ENCODE measurements at regions not wholly inside any gene's neighbourhood (a gene's known extent, or its start where the extent isn't known, plus 50 kb on each side); places are given as distances from the start of the nearest gene placed in this dataset.
"Not testable (repeated sequence)": the region's sequence is repeated elsewhere in the genome, so short reads cannot be mapped to it uniquely, and the experiment has no call there.

DNA sequence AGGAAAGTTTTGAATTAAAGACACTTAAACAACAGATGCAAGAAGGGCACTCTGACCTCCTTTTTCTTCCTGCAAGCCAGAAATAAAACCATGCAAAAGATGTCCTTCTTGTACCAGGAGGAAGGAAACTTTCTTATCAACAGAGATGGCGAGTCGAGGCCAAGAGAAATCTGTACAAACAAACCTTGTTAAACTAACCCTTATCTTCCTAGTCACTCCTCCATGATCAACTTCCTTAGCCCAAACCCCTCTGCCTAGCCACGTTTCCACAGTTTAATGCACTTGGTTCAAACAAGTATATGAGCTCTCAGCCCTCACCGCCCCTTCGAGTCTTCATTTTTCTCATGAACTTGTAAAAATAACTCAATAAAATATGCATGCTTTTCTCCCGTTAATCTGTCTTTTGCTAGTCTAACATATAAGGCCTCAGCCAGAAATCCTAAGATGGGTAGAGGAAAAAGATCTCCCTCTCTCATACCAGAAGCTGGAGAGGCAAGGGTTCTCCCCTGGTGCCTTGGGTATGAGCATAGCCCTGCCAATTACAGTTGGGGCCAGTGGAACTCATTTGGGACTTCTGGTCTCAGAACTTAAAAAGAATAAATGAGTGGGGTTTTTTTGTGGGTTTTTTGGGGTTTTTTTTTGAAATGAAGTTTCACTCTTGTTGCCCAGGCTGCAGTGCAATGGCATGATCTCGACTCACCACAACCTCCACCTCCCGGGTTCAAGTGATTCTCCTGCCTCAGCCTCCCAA is 141.7 kb upstream of the SOD1 start:
- Histone ChIP-seq H3K4me2 (ENCODE audit: low read length) (no peak overlapping the region), H3K27ac (ENCODE audit: low read depth, low read length, poor library complexity, severe bottlenecking) (no peak overlapping the region), H2AFZ (ENCODE audit: low read length) (no peak overlapping the region), H3K79me2 (ENCODE audit: insufficient read depth, low read depth, low read length) (no peaks in the 10 kb centered on the region), H3K9me2 (ENCODE audit: insufficient read depth, low read length) (no peaks in the 10 kb centered on the region), H3K36me3 (ENCODE audit: insufficient read depth, low read length) (no peaks in the 10 kb centered on the region), H3K4me1 (ENCODE audit: insufficient read depth, low read length, poor library complexity, severe bottlenecking) (no peaks in the 10 kb centered on the region), H4K20me1 (ENCODE audit: insufficient read depth, low read length) (no peaks in the 10 kb centered on the region; the same call in 1 of the 2 replicates), H3K9me3 (ENCODE audit: low read length) (no peaks in the 10 kb centered on the region), H3K4me3 (ENCODE audit: low read depth, low read length, poor library complexity, severe bottlenecking) (no peak overlapping the region)
- no TSS peak for BruUV-seq (replicated peaks)
- ChIA-PET POLR2A (interaction anchor here (0.6 kb wide), 1 partner anchor 22 kb away, joined by 10 read pairs; no protein-coding TSS in a partner anchor), CTCF (ENCODE audit: unreplicated experiment) (no interaction called here)
- intact Hi-C loops (cut with micrococcal nuclease; ENCODE audit: unreplicated experiment), result no loop called here
- TF ChIP-seq, protein P1, sequence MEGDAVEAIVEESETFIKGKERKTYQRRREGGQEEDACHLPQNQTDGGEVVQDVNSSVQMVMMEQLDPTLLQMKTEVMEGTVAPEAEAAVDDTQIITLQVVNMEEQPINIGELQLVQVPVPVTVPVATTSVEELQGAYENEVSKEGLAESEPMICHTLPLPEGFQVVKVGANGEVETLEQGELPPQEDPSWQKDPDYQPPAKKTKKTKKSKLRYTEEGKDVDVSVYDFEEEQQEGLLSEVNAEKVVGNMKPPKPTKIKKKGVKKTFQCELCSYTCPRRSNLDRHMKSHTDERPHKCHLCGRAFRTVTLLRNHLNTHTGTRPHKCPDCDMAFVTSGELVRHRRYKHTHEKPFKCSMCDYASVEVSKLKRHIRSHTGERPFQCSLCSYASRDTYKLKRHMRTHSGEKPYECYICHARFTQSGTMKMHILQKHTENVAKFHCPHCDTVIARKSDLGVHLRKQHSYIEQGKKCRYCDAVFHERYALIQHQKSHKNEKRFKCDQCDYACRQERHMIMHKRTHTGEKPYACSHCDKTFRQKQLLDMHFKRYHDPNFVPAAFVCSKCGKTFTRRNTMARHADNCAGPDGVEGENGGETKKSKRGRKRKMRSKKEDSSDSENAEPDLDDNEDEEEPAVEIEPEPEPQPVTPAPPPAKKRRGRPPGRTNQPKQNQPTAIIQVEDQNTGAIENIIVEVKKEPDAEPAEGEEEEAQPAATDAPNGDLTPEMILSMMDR (conservative IDR thresholded peaks at IDR 0.05; ENCODE audit: low read length), result no peak
- TF ChIP-seq EZH2phosphoT487 (IDR thresholded peaks at IDR 0.05; ENCODE audit: borderline replicate concordance, low read depth, low read length), result no peak
- no peak for DNase-seq (ENCODE audit: low spot score)

DNA sequence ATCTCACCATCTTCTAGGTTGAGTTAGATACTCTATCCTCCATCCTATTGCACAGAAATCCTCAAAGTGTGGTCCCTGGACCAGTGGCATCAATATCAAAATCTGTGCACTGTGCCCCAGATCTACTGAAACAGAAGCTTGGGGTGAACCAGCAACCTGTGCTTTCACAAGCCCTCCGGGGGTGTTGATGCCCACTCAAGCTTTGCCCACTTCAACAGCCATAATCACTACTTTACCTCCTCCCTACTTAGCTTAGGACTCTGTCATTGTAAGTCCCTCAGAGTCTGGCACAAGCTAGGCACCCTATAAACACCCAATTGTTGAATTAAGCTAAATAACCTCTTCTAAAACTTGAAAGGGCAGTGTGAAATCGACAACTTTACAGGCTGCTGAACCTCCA is 144.2 kb upstream of the SOD1 start:
- DNase-seq (ENCODE audit: low spot score), result no peak
- no TSS peak for BruUV-seq (replicated peaks)
- Histone ChIP-seq H3K4me3 (ENCODE audit: low read depth, low read length, poor library complexity, severe bottlenecking) (no peak overlapping the region), H3K36me3 (ENCODE audit: insufficient read depth, low read length) (no peaks in the 10 kb centered on the region), H3K4me2 (ENCODE audit: low read length) (no peak overlapping the region), H3K27ac (ENCODE audit: low read depth, low read length, poor library complexity, severe bottlenecking) (no peak overlapping the region), H3K79me2 (ENCODE audit: insufficient read depth, low read depth, low read length) (no peaks in the 10 kb centered on the region), H2AFZ (ENCODE audit: low read length) (no peak overlapping the region), H4K20me1 (ENCODE audit: insufficient read depth, low read length) (no peaks in the 10 kb centered on the region; the same call in 1 of the 2 replicates), H3K9me3 (ENCODE audit: low read length) (no peaks in the 10 kb centered on the region), H3K4me1 (ENCODE audit: insufficient read depth, low read length, poor library complexity, severe bottlenecking) (peaks cover under 1% of the 10 kb centered on the region), H3K9me2 (ENCODE audit: insufficient read depth, low read length) (no peaks in the 10 kb centered on the region)
- POLR2A ChIA-PET, result interaction anchor here (0.9 kb wide), 2 partner anchors 12 to 44 kb away, joined by 4 to 5 read pairs; no protein-coding TSS in a partner anchor
- intact Hi-C loops (cut with micrococcal nuclease; ENCODE audit: unreplicated experiment), result no loop called here
- TF ChIP-seq, protein P1 (conservative IDR thresholded peaks at IDR 0.05; ENCODE audit: low read length), result no peak
- no peak for TF ChIP-seq EZH2phosphoT487 (IDR thresholded peaks at IDR 0.05; ENCODE audit: borderline replicate concordance, low read depth, low read length)
- CTCF ChIA-PET (ENCODE audit: unreplicated experiment), result no interaction called here

DNA sequence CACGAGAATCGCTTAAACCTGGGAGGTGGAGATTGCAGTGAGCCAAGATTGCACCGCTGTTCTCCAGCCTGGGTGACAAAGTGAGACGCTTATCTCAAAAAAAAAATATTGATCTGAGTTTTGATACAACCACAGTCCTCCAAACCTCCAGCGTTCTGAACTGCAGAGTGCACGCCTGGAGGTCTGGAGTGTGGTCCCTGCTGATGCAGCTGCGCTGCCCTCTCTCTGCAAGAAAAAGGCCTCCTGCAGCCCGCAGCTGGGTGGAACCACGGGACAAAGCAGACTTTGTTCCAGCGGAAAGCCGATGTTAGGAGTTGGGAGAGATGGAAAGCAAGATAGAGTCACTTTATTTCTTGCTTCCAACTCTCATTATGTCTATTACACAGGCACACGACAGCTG is 144.9 kb upstream of the SOD1 start:
- CTCF ChIA-PET (ENCODE audit: unreplicated experiment), result no interaction called here
- Histone ChIP-seq H3K4me1 (ENCODE audit: insufficient read depth, low read length, poor library complexity, severe bottlenecking) (peaks cover 7% of the 10 kb centered on the region), H3K36me3 (ENCODE audit: insufficient read depth, low read length) (no peaks in the 10 kb centered on the region), H2AFZ (ENCODE audit: low read length) (no peak overlapping the region), H3K27ac (ENCODE audit: low read depth, low read length, poor library complexity, severe bottlenecking) (no peak overlapping the region), H3K9me2 (ENCODE audit: insufficient read depth, low read length) (no peaks in the 10 kb centered on the region), H3K9me3 (ENCODE audit: low read length) (no peaks in the 10 kb centered on the region), H4K20me1 (ENCODE audit: insufficient read depth, low read length) (no peaks in the 10 kb centered on the region; the same call in 1 of the 2 replicates), H3K4me3 (ENCODE audit: low read depth, low read length, poor library complexity, severe bottlenecking) (no peak overlapping the region), H3K79me2 (ENCODE audit: insufficient read depth, low read depth, low read length) (no peaks in the 10 kb centered on the region), H3K4me2 (ENCODE audit: low read length) (no peak overlapping the region)
- intact Hi-C loops (cut with micrococcal nuclease; ENCODE audit: unreplicated experiment), result no loop called here
- no peak for DNase-seq (ENCODE audit: low spot score)
- POLR2A ChIA-PET, result no interaction called here
- BruUV-seq (replicated peaks), result no TSS peak
- no peak for TF ChIP-seq EZH2phosphoT487 (IDR thresholded peaks at IDR 0.05; ENCODE audit: borderline replicate concordance, low read depth, low read length)
- TF ChIP-seq, protein P1 (conservative IDR thresholded peaks at IDR 0.05; ENCODE audit: low read length), result no peak

DNA sequence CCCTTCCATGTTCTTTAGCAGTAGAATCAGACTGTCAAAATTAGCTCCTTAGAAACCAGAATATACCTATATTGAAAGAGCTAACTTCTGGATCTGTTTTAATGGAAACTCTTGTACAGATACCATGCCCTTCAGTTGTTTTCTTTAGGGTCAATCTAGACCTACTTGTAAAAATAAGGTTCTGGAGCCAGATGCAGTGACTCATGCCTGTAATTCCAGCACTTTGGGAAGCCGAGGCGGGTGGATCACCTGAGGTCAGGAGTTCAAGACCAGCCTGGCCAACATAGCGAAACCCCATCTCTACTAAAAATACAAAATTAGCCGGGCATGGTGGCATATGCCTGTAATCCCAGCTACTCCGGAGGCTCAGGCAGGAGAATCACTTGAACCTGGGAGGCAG is 146.0 kb upstream of the SOD1 start:
- CTCF ChIA-PET (ENCODE audit: unreplicated experiment); DNase-seq (ENCODE audit: low spot score); BruUV-seq (replicated peaks); H4K20me1 ChIP-seq (ENCODE audit: insufficient read depth, low read length); H3K9me2 ChIP-seq (ENCODE audit: insufficient read depth, low read length); intact Hi-C loops (cut with micrococcal nuclease; ENCODE audit: unreplicated experiment); H3K27ac ChIP-seq (ENCODE audit: low read depth, low read length, poor library complexity, severe bottlenecking); H2AFZ ChIP-seq (ENCODE audit: low read length); H3K79me2 ChIP-seq (ENCODE audit: insufficient read depth, low read depth, low read length); H3K9me3 ChIP-seq (ENCODE audit: low read length); H3K4me2 ChIP-seq (ENCODE audit: low read length); H3K36me3 ChIP-seq (ENCODE audit: insufficient read depth, low read length); H3K4me3 ChIP-seq (ENCODE audit: low read depth, low read length, poor library complexity, severe bottlenecking): not testable (repeated sequence)
- POLR2A ChIA-PET, result interaction anchor here (0.6 to 1.3 kb wide), 3 partner anchors 46 to 1696 kb away, joined by 3 to 6 read pairs (median 5); no protein-coding TSS in a partner anchor
- peaks cover 17% of the 10 kb centered on the region for H3K4me1 ChIP-seq (ENCODE audit: insufficient read depth, low read length, poor library complexity, severe bottlenecking)
